GF-D8 (cell line): ENCODE measurements at regions not wholly inside any gene's neighbourhood (a gene's known extent, or its start where the extent isn't known, plus 50 kb on each side); places are given as distances from the start of the nearest gene placed in this dataset.
"Not testable (repeated sequence)": the region's sequence is repeated elsewhere in the genome, so short reads cannot be mapped to it uniquely, and the experiment has no call there.

Experiments
- DNase-seq: peaks from one replicate; lab custom pipeline; 2025; lab: John Stamatoyannopoulos, UW

- no peak for DNase-seq
These were observed 229.5 kb downstream of the ERMARD start for GRCh38 chr6:169980826-169981450.

- no peak for DNase-seq
These were observed 228.5 kb downstream of the ERMARD start for GRCh38 chr6:169979873-169980432.

GRCh38 chr6:169978615-169979161 lies 227.3 kb downstream of the ERMARD start:
- no peak for DNase-seq

GRCh38 chr6:169977434-169978265 lies 226.2 kb downstream of the ERMARD start:
- DNase-seq = no peak

- DNase-seq = no peak
These were observed 225.1 kb downstream of the ERMARD start for GRCh38 chr6:169976301-169977081.

GRCh38 chr6:169975701-169976100 lies 224.3 kb downstream of the ERMARD start:
- no peak for DNase-seq

GRCh38 chr6:169975286-169975685 lies 223.9 kb downstream of the ERMARD start:
- DNase-seq = no peak

GRCh38 chr6:169974663-169975062 lies 223.2 kb downstream of the ERMARD start:
- DNase-seq = no peak

- DNase-seq = not testable (repeated sequence)
These were observed 222.4 kb downstream of the ERMARD start for GRCh38 chr6:169973588-169974467.

GRCh38 chr6:169972736-169973135 lies 221.3 kb downstream of the ERMARD start:
- DNase-seq = no peak

- no peak for DNase-seq
These were observed 220.8 kb downstream of the ERMARD start for GRCh38 chr6:169972101-169972651.

GRCh38 chr6:169971081-169971861 lies 219.8 kb downstream of the ERMARD start:
- no peak for DNase-seq

GRCh38 chr6:169970306-169970988 lies 219.0 kb downstream of the ERMARD start:
- DNase-seq = no peak

GRCh38 chr6:169969372-169970099 lies 218.1 kb downstream of the ERMARD start:
- no peak for DNase-seq

GRCh38 chr6:169968541-169969270 lies 217.3 kb downstream of the ERMARD start:
- no peak for DNase-seq

GRCh38 chr6:169967687-169968086 lies 216.3 kb downstream of the ERMARD start:
- DNase-seq = no peak

- DNase-seq = no peak
These were observed 215.1 kb downstream of the ERMARD start for GRCh38 chr6:169966312-169967181.
